GM10266 (cell line): ENCODE measurements at regions not wholly inside any gene's neighbourhood (a gene's known extent, or its start where the extent isn't known, plus 50 kb on each side); places are given as distances from the start of the nearest gene placed in this dataset.
"Not testable (repeated sequence)": the region's sequence is repeated elsewhere in the genome, so short reads cannot be mapped to it uniquely, and the experiment has no call there.

Experiments
- DNase-seq: peaks from one replicate; pipeline ENCODE4 v3.0.0; 2012; ENCODE audit errors: extremely low spot score
- TF ChIP-seq, protein P1 (sequence below): IDR thresholded peaks from 2 replicates; pipeline ENCODE4 v1.5.1; 2012; ENCODE audit warnings: mild to moderate bottlenecking, low read depth; ENCODE audit not compliant: control insufficient read depth, insufficient read depth; ENCODE audit errors: missing control alignments

DNA sequence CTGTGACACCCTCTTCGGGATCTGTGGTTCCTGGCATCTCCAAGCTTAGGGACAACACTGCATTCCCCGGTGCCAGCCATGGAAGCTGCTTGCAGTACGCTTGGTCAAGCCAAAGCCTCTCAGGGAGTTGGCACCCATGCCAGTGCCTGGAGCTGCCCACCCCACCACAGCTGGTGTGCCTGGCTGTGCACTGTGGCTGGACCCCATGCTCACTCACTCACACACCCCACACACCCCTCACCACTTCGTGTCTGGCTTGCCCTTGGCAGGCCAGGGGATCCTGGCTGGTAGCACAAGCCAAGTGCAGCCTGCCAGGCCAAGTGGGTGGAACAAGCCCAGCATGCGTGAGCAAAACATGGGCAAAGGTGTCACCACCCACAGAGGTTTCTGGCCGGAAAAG lies 324.5 kb upstream of the PTGER4 start:
- TF ChIP-seq, protein P1, sequence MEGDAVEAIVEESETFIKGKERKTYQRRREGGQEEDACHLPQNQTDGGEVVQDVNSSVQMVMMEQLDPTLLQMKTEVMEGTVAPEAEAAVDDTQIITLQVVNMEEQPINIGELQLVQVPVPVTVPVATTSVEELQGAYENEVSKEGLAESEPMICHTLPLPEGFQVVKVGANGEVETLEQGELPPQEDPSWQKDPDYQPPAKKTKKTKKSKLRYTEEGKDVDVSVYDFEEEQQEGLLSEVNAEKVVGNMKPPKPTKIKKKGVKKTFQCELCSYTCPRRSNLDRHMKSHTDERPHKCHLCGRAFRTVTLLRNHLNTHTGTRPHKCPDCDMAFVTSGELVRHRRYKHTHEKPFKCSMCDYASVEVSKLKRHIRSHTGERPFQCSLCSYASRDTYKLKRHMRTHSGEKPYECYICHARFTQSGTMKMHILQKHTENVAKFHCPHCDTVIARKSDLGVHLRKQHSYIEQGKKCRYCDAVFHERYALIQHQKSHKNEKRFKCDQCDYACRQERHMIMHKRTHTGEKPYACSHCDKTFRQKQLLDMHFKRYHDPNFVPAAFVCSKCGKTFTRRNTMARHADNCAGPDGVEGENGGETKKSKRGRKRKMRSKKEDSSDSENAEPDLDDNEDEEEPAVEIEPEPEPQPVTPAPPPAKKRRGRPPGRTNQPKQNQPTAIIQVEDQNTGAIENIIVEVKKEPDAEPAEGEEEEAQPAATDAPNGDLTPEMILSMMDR: no peak
- no peak for DNase-seq

GRCh38 chr5:40354171-40354570 lies 325.5 kb upstream of the PTGER4 start:
- DNase-seq: no peak

DNA sequence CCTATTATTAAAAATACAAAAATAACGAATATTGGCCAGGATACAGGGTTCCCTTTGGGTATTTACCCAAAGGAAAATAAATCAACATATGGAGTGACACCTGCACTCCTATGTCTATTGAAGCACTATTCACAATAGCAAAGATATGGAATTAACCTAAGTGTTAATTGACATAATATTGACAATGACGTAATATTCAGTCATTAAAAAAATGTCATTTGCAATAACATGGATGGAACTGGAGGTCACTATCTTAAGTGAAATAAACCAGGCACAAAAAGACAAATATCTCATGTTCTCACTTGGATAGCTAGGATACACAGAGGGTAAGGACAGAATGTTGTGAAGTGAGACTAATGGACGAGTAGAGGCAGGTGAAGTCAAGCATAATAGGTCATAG lies 326.3 kb upstream of the PTGER4 start:
- DNase-seq: no peak
- TF ChIP-seq, protein P1: no peak

More at GRCh38 chr5:40354171-40354570, 325.5 kb upstream of the PTGER4 start:
- TF ChIP-seq, protein P1: no peak

GRCh38 chr5:40347981-40348725 lies 331.6 kb upstream of the PTGER4 start:
- TF ChIP-seq, protein P1: no peak

GRCh38 chr5:40346901-40347300 lies 332.8 kb upstream of the PTGER4 start:
- TF ChIP-seq, protein P1: no peak
- DNase-seq: no peak

More at GRCh38 chr5:40347981-40348725, 331.6 kb upstream of the PTGER4 start:
- DNase-seq: no peak

DNA sequence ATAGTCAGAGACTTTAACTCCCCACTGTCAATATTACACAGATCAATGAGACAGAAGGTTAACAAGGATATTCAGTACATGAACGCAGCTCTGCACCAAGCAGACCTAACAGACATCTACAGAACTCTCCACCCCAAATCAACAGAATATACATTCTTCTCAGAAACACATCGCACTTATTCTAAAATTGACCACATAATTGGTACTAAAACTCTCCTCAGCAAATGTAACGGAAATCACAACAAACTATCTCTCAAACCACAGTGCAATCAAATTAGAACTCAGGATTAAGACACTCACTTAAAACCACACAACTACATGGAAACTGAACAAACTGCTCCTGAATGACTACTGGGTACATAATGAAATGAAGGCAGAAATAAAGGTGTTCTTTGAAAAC lies 341.3 kb upstream of the PTGER4 start:
- DNase-seq: not testable (repeated sequence)

DNA sequence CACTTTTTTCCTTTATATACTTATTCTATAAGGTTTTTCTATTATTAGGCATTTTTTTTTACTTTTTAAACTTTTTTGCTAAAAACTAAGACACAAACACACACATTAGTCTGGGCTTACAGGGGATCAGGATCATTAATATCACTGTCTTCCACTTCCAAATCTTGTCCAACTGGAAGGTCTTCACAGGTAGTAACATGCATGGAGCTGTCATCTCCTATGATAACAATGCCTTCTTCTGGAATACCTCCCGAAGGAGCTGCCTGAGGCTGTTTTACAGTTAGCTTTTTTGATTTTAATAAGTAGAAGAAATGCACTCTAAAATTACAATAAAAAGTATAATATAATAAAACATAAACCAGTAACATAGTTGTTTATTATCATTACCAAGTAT lies 345.5 kb upstream of the PTGER4 start:
- TF ChIP-seq, protein P1: no peak
- no peak for DNase-seq
